ENCODE measurements at regions not wholly inside any gene's neighbourhood (a gene's known extent, or its start where the extent isn't known, plus 50 kb on each side); places are given as distances from the start of the nearest gene placed in this dataset.
A peak's percentile ranks its signal among the peaks of the same experiment; 100 is the strongest.
"Not testable (repeated sequence)": the region's sequence is repeated elsewhere in the genome, so short reads cannot be mapped to it uniquely, and the experiment has no call there.

GRCh38 chr6:106847116-106847515 is 127.4 kb downstream of the CD24 start:
- no peak for DNase-seq

- DNase-seq = no peak
Measured at GRCh38 chr6:106844930-106845329, 129.6 kb downstream of the CD24 start.

GRCh38 chr6:106832766-106833510 is 141.6 kb downstream of the CD24 start:
- DNase-seq = no peak

- no peak for DNase-seq
Measured at GRCh38 chr6:106830930-106831329, 143.6 kb downstream of the CD24 start.

GRCh38 chr6:106829451-106829850 is 145.1 kb downstream of the CD24 start:
- no peak for DNase-seq

- DNase-seq = no peak
Measured at GRCh38 chr6:106827081-106827480, 147.4 kb downstream of the CD24 start.

- DNase-seq = no peak
Measured at GRCh38 chr6:106825156-106825555, 149.4 kb downstream of the CD24 start.

GRCh38 chr6:106823732-106824351 is 150.7 kb downstream of the CD24 start:
- no peak for DNase-seq

GRCh38 chr6:106823058-106823457 is 151.5 kb downstream of the CD24 start:
- DNase-seq = no peak

- DNase-seq = no peak
Measured at GRCh38 chr6:106820412-106820852, 154.1 kb downstream of the CD24 start.

- no peak for DNase-seq
Measured at GRCh38 chr6:106811088-106811686, 163.3 kb downstream of the CD24 start.

GRCh38 chr6:106808758-106809157 is 165.8 kb downstream of the CD24 start:
- DNase-seq = no peak

- DNase-seq = peak in 1 of 2 experiments; percentile 24
Measured at GRCh38 chr6:106807947-106808611, 166.4 kb downstream of the CD24 start.

- not testable (repeated sequence) for DNase-seq
Measured at GRCh38 chr6:106806253-106806652, 168.3 kb downstream of the CD24 start.

- no peak for DNase-seq
Measured at GRCh38 chr6:106805771-106806170, 168.8 kb downstream of the CD24 start.

- peak; percentile 48 to 60 for DNase-seq
Measured at GRCh38 chr6:106804346-106805335, 169.9 kb downstream of the CD24 start.

- DNase-seq = no peak
Measured at GRCh38 chr6:106803188-106803587, 171.3 kb downstream of the CD24 start.

- no peak for DNase-seq
Measured at GRCh38 chr6:106802139-106802538, 172.4 kb downstream of the CD24 start.

GRCh38 chr6:106801256-106801655 is 171.9 kb downstream of the QRSL1 start:
- no peak for DNase-seq

GRCh38 chr6:106800379-106800778 is 171.0 kb downstream of the QRSL1 start:
- DNase-seq = no peak

GRCh38 chr6:106799031-106799894 is 169.9 kb downstream of the QRSL1 start:
- DNase-seq = no peak

All from NCI-H526 (cell line).